Heart right ventricle (tissue), 16 donors: ENCODE measurements at regions not wholly inside any gene's neighbourhood (a gene's known extent, or its start where the extent isn't known, plus 50 kb on each side); places are given as distances from the start of the nearest gene placed in this dataset.

Source experiments
- ATAC-seq, 8 donors: fragments of 200-7000 bp; cut with Tn5 transposase; one replicate each; pipeline ENCODE4 v1.9.1; 2020; ENCODE audit warnings: mild to moderate bottlenecking in 8 of 8, moderate library complexity in 8 of 8, moderate number of reproducible peaks in 1 of 8
- DNase-seq, 2 donors: peaks; one replicate each; pipeline ENCODE4 v3.0.0-alpha.2; 2020
- H3K27ac ChIP-seq, 10 donors: fragments of 200-600 bp; sonication (generic) in 2 of 10; one replicate each; pipeline versions ENCODE4 v1.5.0 to v1.8.0; 2020 to 2022; ENCODE audit warnings: mild to moderate bottlenecking in 3 of 10
- H3K27me3 ChIP-seq, 7 donors: fragments of 200-600 bp; one replicate each; pipeline ENCODE4 v1.8.0; 2021 to 2022; ENCODE audit warnings: mild to moderate bottlenecking in 2 of 7
- H3K36me3 ChIP-seq, 9 donors: fragments of 200-600 bp; sonication (generic) in 1 of 9; one replicate each; pipeline versions ENCODE4 v1.5.0 to v1.8.0; 2020 to 2022; ENCODE audit warnings: mild to moderate bottlenecking in 2 of 9
- H3K4me1 ChIP-seq, 9 donors: fragments of 200-600 bp; sonication (generic) in 1 of 9; one replicate each; pipeline versions ENCODE4 v1.5.0 to v1.8.0; 2020 to 2022; ENCODE audit warnings: mild to moderate bottlenecking in 4 of 9
- H3K4me3 ChIP-seq, 10 donors: fragments of 200-600 bp; sonication (generic) in 2 of 10; one replicate each; pipeline versions ENCODE4 v1.5.0 to v1.8.0; 2020 to 2022; ENCODE audit warnings: mild to moderate bottlenecking in 7 of 10, moderate library complexity in 2 of 10
- H3K9me3 ChIP-seq, 11 donors: fragments of 200-600 bp in 10 of 11; sonication (generic) in 2 of 11; one replicate each; pipeline versions ENCODE4 v1.5.0 to v1.8.0; 2013 to 2022; ENCODE audit warnings: mild to moderate bottlenecking in 2 of 11, control low read depth in 1 of 11, moderate library complexity in 1 of 11
- CTCF ChIP-seq, 9 donors: fragments of 200-600 bp; sonication (generic) in 2 of 9; IDR thresholded peaks; one replicate each; pipeline versions ENCODE4 v1.5.0 to v1.8.0; 2021 to 2022; ENCODE audit warnings: antibody characterized with exemption in 9 of 9, mild to moderate bottlenecking in 5 of 9, moderate library complexity in 1 of 9
- WGBS, 2 donors: extraction: QIAGEN DNeasy Blood & Tissue Kit; methylation state at CpG; one replicate each; pipeline ENCODE4 v1.1.7; 2013; ENCODE audit warnings: inconsistent platforms in 1 of 2; 5-methylcytosine and 5-hydroxymethylcytosine counted together
- intact Hi-C, 10 donors: fragments of 100-400 bp; cut with DNase I; formaldehyde crosslinking; loops; one replicate each; pipeline versions ENCODE4 v1.11.1 to v1.14.2; 2022
- donor health status: Arrhythmogenic right ventricular cardiomyopathy.
- donor health status: ischemic (EF 13 %, LVEDD 7.1; RV severe dilation, severe dysfunction).
- donor health status: healthy with polysubstance abuse.
- donor health status: DM: no; HTN: yes; CAD: no.
- donor health status: DM: no; HTN: no; CAD: no.
- donor health status: ischemic (EF 25% LVEDD 6.9; RV normal size, moderate dysfunction).
- donor health status: ischemic (EF 25% LVEDD 5.7; RV mildly dilated, moderate dysfunction).
- donor health status: healthy.
- donor health status: DM: yes; HTN: yes; CAD: no.
- donor health status: Ischemic cardiomyopathy.
- donor health status: ischemic (EF 35%, LVEDD 5.7; RV mildly dilated, moderate dysfunction).
- donor health status: nonischemic (EF 11% LVEDD 7.7; RV severe dilation, severe dysfunction).
- donor health status: DM: yes; HTN: yes; CAD: no.
- donor health status: PGD.
- donor health status: ischemic (EF 29% LVEDD 5.4; RV normal size, mild dysfunction).
- donor health status: nonischemic (EF 23%, LVEDD 6.1; RV moderate dilation, normal function).

GRCh38 chr13:107217251-107217650 is 649.3 kb upstream of the ARGLU1 start:
- Histone ChIP-seq H3K27ac (no peak overlapping the region), H3K4me1 (peaks cover 0 to 4% (median 0%) of the 10 kb centered on the region in 9 donors), H3K36me3 (no peaks in the 10 kb centered on the region), H3K4me3 (no peak overlapping the region), H3K9me3 (no peaks in the 10 kb centered on the region), H3K27me3 (peaks cover 0 to 6% (median 0%) of the 10 kb centered on the region in 7 donors)
- WGBS, 2 donors, result 58 to 70% methylated on average over 6 of the region's 6 CpGs
- ATAC-seq (no peak), DNase-seq (no peak)
- no peak for TF ChIP-seq CTCF (IDR thresholded peaks at IDR 0.05)
- intact Hi-C loops, result loop anchor here in 3 of 10 donors (10.0 kb wide), 3 partner anchors 428 to 648 kb away; a partner anchor contains a TSS

GRCh38 chr13:107216046-107216755 is 648.3 kb upstream of the ARGLU1 start:
- TF ChIP-seq CTCF (IDR thresholded peaks at IDR 0.05), result no peak
- H3K9me3 ChIP-seq, result no peaks in the 10 kb centered on the region
- H3K27ac ChIP-seq, result no peak overlapping the region
- no peaks in the 10 kb centered on the region for H3K36me3 ChIP-seq
- no peak overlapping the region for H3K4me3 ChIP-seq
- peaks cover 0 to 6% (median 0%) of the 10 kb centered on the region in 7 donors for H3K27me3 ChIP-seq
- no peak for DNase-seq
- H3K4me1 ChIP-seq, result peaks cover 0 to 4% (median 0%) of the 10 kb centered on the region in 9 donors
- intact Hi-C loops, result loop anchor here in 3 of 10 donors (10.0 kb wide), 3 partner anchors 429 to 649 kb away; a partner anchor contains a TSS
- WGBS, 2 donors, result 80 to 86% methylated on average over 11 of the region's 11 CpGs
- no peak for ATAC-seq

GRCh38 chr13:107211073-107211472 is 643.1 kb upstream of the ARGLU1 start:
- 10% methylated on average over 8 of the region's 8 CpGs for WGBS, 2 donors
- H3K4me3 ChIP-seq, result peak overlapping the region in 5 of 10 donors; percentile 28 to 42 (median 31)
- peak; percentile 76 to 93 (median 90) for TF ChIP-seq CTCF (IDR thresholded peaks at IDR 0.05)

GRCh38 chr13:107210723-107211030 is 642.7 kb upstream of the ARGLU1 start:
- no peaks in the 10 kb centered on the region for H3K9me3 ChIP-seq
- H3K27ac ChIP-seq, result peak overlapping the region in 1 of 10 donors; percentile 31
- WGBS, 2 donors, result 27 to 31% methylated on average over 7 of the region's 7 CpGs
- DNase-seq (no peak), ATAC-seq (peak in 1 of 8 donors; percentile 20)
- no peaks in the 10 kb centered on the region for H3K36me3 ChIP-seq
- H3K4me1 ChIP-seq, result peaks cover 0 to 47% (median 17%) of the 10 kb centered on the region in 9 donors
- intact Hi-C loops, result loop anchor here (2.0 to 10.0 kb wide), 9 partner anchors 432 to 947 kb away; a partner anchor contains a TSS
- H3K4me3 ChIP-seq, result peak overlapping the region in 5 of 10 donors; percentile 28 to 42 (median 31)
- no peak for TF ChIP-seq CTCF (IDR thresholded peaks at IDR 0.05)
- H3K27me3 ChIP-seq, result no peaks in the 10 kb centered on the region

More at GRCh38 chr13:107211073-107211472, 643.1 kb upstream of the ARGLU1 start:
- intact Hi-C loops, result loop anchor here (2.0 to 10.0 kb wide), 9 partner anchors 431 to 946 kb away; a partner anchor contains a TSS
- no peaks in the 10 kb centered on the region for H3K27me3 ChIP-seq
- ATAC-seq (peak; percentile 72 to 91 (median 88)), DNase-seq (peak; percentile 56 to 65)
- H3K36me3 ChIP-seq, result no peaks in the 10 kb centered on the region
- no peak overlapping the region for H3K27ac ChIP-seq
- H3K4me1 ChIP-seq, result peaks cover 0 to 43% (median 13%) of the 10 kb centered on the region in 9 donors
- H3K9me3 ChIP-seq, result no peaks in the 10 kb centered on the region
